Mucosa of gallbladder (tissue), 1 donor: ENCODE measurements at regions not wholly inside any gene's neighbourhood (a gene's known extent, or its start where the extent isn't known, plus 50 kb on each side); places are given as distances from the start of the nearest gene placed in this dataset.

Experiments used
- DNase-seq: peaks from one replicate; pipeline ENCODE4 v3.0.0-alpha.2; 2020; ENCODE audit warnings: low spot score
- donor health status: DM: no; HTN: no; CAD: no.

GRCh38 chr14:101176535-101177205 is 273.1 kb upstream of the RTL1 start:
- DNase-seq = no peak

DNA sequence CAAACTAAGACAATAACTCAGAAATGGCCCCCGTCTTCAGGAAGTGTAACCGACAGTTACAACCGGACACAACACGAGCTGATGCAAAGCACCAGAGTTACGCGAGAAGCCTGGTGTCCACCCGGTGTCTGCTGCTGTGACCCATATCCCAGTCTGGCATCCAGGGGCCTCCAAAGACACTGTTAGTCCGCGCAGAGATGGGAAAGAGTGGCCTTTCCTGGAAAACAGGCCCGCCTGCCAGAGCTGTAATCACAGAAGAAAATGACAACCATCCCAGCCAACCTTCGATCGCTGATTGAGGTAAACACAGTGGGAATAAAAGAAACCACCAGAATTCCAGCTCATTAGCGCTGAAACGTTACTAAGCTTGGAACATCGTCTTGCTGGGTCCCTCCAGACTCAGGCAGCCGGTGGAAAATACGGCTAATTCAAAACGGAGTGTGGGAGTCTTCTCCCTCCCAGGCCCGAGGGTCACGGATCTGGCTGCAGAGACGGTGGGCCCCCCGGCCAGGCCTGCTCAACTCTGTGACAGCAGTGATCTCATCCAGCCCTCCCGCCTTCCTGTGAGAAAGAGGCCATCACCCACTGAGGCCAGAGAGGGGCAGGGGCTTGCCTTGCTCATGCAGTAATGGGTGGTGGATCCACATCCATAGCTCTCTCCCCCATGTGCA is 273.9 kb upstream of the RTL1 start:
- no peak for DNase-seq

GRCh38 chr14:101178184-101179072 is 274.9 kb upstream of the RTL1 start:
- no peak for DNase-seq

DNA sequence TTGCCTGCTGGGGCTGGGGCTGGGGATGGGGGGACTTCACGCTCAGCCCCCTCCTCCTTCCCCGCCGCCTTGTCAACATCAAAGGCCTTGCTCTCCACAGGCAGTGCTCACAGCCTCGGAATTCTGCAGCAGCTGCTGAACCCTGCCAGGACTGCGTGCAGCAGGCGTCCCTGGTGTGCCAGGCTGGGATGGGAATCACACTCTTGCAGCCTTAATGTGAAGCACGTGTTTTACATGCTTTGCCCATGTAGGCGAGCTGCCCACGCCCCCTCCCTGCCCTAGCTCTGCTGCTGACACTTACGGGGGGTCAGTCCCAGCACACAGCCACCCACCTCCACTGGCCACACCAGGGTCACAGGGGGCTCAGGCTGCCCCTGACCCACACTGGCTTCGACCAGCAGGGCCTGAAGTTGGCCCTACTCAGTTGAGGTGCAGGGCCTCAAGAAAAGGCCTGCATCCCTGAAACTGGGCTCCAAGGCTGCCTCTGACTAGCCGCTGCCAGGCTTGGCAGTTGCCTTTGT is 276.2 kb upstream of the RTL1 start:
- DNase-seq = no peak

DNA sequence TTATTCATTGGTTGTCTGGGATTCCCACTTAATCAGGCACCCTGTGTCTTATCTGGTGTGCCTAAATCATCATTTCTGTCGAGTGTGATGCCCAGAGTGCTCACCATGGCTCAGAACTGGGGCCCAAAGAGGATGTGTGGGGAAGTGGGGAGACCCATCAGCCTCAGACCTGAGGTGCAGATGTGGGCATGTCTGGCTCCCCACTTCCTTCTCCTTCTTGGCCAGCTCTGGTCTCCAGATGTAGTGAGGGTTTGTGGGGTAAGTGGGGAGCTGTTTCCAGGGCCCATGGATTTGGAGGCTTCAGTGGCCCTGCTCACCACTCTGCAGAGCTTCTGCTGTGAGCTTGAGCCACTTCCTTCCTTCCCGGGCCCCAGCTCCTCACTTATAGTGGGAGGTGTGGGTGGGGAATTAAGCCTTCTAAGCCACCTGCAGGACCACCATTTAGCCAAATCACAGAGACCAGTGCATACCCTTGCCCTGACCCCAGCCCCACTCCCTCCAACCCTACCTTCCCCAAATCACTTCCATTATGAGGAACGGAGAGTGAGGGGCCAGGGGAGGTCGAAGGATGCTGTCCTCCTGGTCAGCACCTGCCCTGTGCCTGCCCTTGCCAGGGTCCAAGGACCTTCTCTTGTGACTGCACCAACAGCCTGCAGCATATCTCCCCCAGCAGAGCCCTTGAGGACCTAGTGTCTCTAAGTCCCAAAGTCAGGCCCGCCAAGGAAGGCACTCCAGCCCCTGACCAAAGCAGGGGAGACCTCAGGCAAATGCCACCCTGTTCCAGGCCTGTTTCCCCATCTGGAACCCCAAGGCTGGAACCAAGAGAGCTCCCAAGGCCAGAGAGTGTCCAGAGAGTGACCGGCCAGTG is 278.2 kb upstream of the RTL1 start:
- no peak for DNase-seq

DNA sequence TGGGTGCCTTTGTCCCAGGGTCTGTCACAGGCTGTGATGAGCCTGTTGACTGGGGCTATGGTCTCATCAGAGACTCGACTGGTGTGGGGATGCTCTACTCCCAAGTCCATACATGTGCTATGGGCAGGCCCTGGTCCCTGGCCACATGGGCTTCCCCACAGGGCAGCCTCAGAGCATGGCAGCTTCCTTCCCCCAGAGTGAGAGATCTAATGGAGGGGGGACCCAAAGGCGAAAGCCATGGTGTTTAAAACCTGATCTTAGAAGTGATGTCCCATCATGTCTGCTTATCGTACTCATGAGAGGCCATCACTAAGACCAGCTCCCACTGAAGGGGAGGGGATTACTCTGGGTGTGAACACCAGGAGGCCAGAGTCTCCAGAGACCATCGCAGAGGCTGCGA is 279.0 kb upstream of the RTL1 start:
- no peak for DNase-seq

DNA sequence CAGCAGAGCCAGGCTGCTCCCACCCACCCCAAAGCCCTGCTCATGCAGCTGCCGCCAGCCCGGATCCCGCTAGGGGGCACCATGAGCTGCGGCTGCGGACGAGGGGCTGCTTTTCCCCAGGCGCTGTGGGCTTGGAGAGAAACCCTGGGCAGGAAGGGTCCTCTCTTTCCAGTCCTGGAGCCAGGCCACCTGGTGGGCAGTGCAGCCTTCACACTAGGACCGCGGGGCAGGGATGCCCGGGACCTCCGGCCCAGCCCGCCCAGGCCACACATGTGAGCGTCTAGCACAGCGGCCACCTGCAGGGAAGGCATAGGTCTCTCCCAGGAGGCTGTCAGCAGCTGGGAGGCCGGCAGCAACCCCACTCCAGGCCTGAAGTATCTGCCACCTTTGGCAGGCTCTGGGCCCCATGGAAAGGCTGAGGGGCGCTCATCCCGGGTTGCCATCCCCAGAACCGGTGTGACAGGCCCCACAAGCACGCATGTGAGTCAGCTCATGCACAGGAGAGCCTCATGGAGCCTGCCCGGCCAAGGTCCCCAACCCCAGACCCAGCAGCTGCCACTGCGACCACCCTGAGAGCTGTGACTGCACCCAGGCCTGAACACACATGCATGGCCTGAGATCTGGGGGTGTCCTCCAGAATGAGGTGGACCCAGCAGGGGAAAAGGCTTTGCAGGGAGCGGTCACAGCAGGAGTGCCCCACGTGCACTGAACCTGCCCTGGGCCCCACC is 280.0 kb upstream of the RTL1 start:
- no peak for DNase-seq

- DNase-seq = no peak
Measured at GRCh38 chr14:101184104-101184455, 280.6 kb upstream of the RTL1 start.

DNA sequence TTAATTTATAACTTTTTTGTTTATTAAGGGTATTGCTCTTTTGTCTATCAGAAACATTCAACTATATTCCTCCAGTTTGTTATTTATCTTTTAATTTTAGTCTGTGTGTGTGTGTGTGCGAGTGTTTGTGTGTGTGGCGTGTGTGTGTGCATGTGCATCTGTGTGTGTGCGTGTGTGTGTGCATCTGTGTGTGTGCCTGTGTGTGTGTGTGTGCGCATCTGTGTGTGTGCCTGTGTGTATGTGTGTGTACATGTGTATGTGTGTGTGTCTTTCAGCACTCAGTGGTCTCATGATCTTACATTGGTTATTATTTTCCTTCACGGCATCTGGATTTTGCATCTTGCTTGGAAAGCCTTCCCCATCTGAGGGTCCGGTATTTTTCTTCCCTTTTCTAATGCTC is 281.1 kb upstream of the RTL1 start:
- no peak for DNase-seq

DNA sequence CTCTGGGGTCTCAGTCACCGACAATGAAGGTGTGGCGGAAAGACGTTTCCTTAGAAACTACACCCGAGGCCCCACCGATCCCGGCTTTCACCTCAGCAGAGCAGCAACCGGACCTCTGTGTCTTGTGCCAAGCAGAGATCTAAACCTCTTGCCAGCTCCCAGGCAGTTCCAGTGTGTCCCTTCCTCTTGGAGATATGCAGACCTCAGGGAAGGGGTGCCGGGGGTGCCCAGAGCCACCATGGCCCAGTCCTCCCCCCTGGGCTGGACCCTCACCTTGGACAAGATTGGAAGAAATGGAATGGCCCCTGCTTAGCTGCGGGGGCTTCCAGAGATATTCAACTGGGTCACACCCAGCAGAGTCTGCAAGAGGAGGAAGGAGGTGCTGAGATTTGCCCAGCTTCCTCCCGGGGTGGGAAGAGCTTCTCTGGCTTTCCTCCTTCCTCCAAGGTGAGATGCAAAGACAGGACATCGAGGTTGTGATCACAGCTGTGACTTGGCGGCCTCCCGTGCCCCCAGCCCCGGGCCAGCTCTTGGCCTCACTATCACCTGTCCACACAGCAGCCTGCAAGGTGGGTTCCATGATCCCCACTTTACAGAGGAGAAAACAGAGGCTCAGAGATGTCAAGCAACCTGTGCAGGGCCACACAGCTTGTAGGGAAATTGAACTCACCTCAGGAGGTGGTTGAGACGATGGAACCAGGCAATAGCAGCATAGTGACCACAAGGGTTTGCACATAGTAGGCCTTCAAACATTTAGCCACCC is 281.7 kb upstream of the RTL1 start:
- DNase-seq = no peak

GRCh38 chr14:101185946-101186345 is 282.4 kb upstream of the RTL1 start:
- DNase-seq = no peak

- no peak for DNase-seq
Measured at GRCh38 chr14:101186544-101186943, 283.0 kb upstream of the RTL1 start.

DNA sequence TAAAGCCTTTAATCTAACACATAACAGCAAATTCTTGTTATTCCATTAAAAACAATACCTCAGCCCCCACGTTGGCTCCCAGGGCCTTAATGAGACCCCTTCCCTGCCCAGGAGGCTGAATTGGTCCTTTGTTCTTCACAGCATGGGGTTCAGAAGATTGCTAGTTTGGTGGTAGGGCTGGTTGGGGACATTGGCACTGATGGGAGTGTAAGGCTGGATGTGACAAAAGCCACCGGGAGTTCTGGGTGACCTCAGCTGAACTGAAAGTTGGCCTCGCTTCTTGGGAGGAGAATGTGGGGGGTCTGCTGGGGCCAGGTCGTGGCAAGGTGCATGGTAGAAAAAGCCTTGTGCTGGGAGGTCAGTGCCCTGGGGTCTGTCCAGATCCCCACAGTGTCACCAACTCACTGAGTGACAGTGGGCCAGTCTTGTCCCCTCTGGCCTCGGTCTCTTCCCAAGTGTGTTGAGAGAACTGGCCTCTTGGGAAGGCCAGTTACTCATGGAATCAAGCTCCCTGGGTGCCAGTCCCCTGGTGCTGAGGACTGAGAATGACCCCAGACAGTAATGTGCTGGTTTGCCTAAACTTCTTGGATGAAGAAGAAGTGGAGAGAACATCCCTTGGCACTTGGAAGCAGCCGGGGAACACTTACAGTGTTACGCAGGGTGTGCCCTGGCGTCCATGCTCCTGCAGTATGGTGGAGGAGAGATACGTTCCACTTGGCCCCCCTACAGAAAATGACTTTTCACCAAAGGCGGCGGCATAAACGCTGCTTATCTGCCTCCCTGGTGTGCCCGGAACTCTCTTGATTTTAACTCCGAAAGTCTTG is 283.7 kb upstream of the RTL1 start:
- DNase-seq = no peak

DNA sequence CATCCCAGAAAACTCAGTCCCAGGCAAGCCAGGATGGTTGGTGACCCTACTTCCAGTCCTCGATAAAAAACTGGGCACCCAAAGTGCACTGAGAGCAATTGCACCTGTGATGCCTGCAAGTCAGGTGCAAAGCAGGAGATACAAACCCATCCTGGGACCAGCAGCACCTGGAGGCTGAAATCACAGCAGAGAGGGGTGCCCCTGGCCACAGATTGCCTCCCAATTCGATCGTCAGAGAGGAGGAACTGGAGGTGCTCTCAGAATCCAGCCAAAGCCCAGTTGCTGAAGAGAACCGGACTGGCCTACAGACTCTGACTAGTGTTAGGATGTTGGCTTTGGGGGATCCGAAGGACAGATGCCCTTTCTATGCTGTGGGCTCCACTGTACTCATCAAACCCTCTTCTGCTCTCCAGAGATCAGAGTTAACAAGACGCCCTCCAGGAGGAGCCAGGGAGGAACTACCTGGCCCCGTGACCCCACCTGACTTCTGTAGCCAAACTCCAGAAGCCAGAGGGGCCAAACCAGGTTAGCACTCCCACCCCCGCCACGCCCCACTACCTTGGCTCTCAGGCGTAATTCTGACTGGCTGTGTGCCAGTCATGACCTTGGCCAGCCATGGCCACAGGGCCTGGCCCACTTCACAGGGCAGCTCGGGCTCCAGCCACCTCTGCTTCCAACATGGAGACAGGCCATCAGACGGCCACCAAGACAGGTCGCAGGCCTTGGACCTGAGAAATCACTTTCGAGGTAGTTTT is 284.5 kb upstream of the RTL1 start:
- no peak for DNase-seq

DNA sequence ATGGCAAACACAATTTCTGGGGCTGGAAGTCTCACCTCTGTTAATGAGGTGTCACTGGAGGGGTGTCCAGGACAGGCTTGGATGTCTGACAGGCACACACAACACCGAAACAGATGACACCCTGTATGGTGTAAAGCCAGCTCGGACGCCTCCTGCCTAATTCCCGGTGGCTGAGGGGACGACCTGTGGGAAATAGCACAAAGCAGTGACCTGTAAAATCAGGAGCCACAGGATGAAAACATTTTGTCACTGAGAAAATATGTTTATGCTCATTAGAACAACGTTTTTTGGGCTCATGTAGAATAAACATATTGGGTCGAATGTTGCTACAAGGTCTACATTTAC is 285.0 kb upstream of the RTL1 start:
- no peak for DNase-seq

GRCh38 chr14:101189266-101189665 is 285.7 kb upstream of the RTL1 start:
- no peak for DNase-seq

DNA sequence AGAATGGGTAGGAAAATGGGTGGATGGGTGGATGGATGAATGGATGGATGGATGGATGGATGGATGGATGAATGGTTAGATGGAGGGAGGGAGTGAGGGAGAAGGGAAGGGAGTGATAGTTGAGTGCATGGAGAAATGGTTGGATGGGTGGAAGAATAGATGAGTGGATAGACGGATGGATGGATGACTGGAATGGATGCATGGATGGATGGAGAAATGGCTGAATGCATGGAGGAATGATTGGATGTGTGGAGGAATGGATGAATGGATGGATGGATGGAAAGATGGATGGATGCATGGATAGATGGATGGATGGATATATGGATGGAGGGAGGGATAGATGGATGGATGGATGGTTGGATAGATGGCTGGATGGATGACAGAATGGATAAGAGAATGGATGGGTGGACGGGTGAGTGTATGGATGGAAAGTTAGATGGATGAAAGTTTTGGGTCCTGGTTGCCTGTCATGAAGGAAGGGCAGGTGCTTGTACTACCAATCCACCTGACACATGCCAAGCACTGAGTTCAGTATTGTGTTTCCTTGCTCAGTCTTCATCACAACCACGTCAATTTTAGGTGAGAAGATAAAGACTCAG is 286.5 kb upstream of the RTL1 start:
- no peak for DNase-seq

DNA sequence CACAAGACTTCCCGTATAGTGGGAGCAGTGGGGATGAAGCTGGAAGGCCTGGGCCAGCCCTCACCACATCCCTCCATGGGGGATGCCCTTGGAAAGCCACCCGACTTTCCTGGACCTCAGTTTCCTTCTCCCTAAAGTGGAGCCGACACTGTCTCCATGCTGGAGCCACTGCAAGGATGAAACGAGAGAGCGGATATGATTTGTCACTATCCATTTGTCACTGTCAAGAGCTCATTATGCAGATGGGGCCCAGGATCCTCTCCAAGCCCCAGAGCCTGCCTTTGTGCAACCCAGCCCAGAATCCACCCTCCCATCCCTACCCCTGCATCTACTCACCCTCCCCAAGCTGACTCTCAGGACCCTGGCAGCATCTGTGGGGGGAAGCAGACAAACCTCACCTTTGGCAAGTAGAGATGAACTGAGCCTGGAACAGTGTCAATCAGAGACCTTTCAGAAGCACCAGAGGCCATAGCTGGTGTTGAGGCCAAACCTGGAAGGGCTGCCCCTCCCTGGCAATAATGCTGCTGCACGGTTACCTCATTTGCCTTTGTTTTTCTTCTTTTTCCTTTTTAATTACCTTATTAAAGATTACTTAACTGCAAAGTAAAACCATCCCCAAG is 287.7 kb upstream of the RTL1 start:
- no peak for DNase-seq
